HepG2 (cell line): ENCODE measurements at regions not wholly inside any gene's neighbourhood (a gene's known extent, or its start where the extent isn't known, plus 50 kb on each side); places are given as distances from the start of the nearest gene placed in this dataset.

Source experiments
- ATAC-seq: fragments of 200-7000 bp; cut with Tn5 transposase; 3 replicates; pipeline ENCODE4 v1.9.1; 2020; ENCODE audit warnings: mild to moderate bottlenecking, moderate library complexity
- BruUV-seq: library from RNA; stranded (reverse); fragments of 400-500 nt; replicated peaks from 2 replicates; lab custom pipeline; 2021; lab: Mats Ljungman, UMichigan
- CTCF ChIA-PET: fragments of 300-600 bp; formaldehyde crosslinking; extraction: SDS; loops from one replicate; lab custom pipeline; 2021; ENCODE audit warnings: low total read pairs, inconsistent platforms, low intra/inter-chr PET ratio; lab: Yijun Ruan, JAX
- POLR2A ChIA-PET: fragments of 350-600 bp; sonication (Branson Sonifier 250); formaldehyde crosslinking; loops from one replicate; lab custom pipeline; 2020; ENCODE audit warnings: antibody characterized with exemption, inconsistent platforms; lab: Yijun Ruan, JAX
- DNase-seq: peaks from one replicate; pipeline ENCODE4 v3.0.0-alpha.2; 2015; ENCODE audit warnings: low spot score
- FAIRE-seq: peaks from 3 replicates; lab custom pipeline; 2011; peaks lifted over from hg19 to GRCh38; lab: Jason Lieb, UNC
- H2AFZ ChIP-seq: one replicate; pipeline ENCODE4 v1.6.1; 2011; ENCODE audit warnings: low read length, inconsistent platforms
- H3K27ac ChIP-seq: fragments of 300-600 bp; 3 replicates; pipeline ENCODE4 v1.8.0; 2011; ENCODE audit warnings: mixed run types, mild to moderate bottlenecking, mixed read lengths, low read length, inconsistent platforms; ENCODE audit not compliant: insufficient read depth; ENCODE audit errors: extremely low read length
- H3K27me3 ChIP-seq, 2 experiments: fragments of 200-600 bp in 1 of 2; 2 replicates in 1 of 2; 3 replicates in 1 of 2; pipeline versions ENCODE4 v1.6.0 to v1.8.0; 2011; ENCODE audit warnings: low read length in 2 of 2, mild to moderate bottlenecking in 2 of 2, moderate library complexity in 2 of 2, inconsistent platforms in 1 of 2; ENCODE audit not compliant: insufficient read depth in 2 of 2, control insufficient read depth in 1 of 2
- H3K36me3 ChIP-seq, 2 experiments: fragments of 200-600 bp in 1 of 2; replicated peaks in 1 of 2; 2 replicates in 1 of 2; 3 replicates in 1 of 2; pipeline versions ENCODE4 v1.5.1 to v1.8.0; 2011; ENCODE audit warnings: low read length in 2 of 2, inconsistent platforms in 1 of 2; ENCODE audit not compliant: insufficient read depth in 2 of 2, control insufficient read depth in 1 of 2
- H3K4me1 ChIP-seq: 2 replicates; pipeline ENCODE4 v1.5.1; 2012; ENCODE audit warnings: low read length, inconsistent platforms; ENCODE audit not compliant: insufficient read depth
- H3K4me2 ChIP-seq: 2 replicates; pipeline ENCODE4 v1.6.0; 2011; ENCODE audit warnings: low read depth, low read length, inconsistent platforms
- H3K4me3 ChIP-seq, 3 experiments: fragments of 200-600 bp in 1 of 3; sonication (generic), shearing (Covaris generic) in 1 of 3; replicated peaks in 1 of 3; 2 replicates each; pipeline ENCODE4 v1.5.1; 2011 to 2016; ENCODE audit warnings: low read length in 3 of 3, inconsistent platforms in 2 of 3, low read depth in 2 of 3, mild to moderate bottlenecking in 2 of 3, control low read depth in 1 of 3, mixed read lengths in 1 of 3; ENCODE audit not compliant: insufficient read depth in 1 of 3
- H3K79me2 ChIP-seq: one replicate; pipeline ENCODE4 v1.6.1; 2011; ENCODE audit warnings: low read length, inconsistent platforms; ENCODE audit not compliant: insufficient read depth
- H3K9ac ChIP-seq: 2 replicates; pipeline ENCODE4 v1.6.0; 2011; ENCODE audit warnings: mild to moderate bottlenecking, low read depth, low read length, inconsistent platforms; ENCODE audit not compliant: insufficient read depth
- H3K9me3 ChIP-seq: 2 replicates; pipeline ENCODE4 v1.5.1; 2012; ENCODE audit warnings: mild to moderate bottlenecking, low read length
- H4K20me1 ChIP-seq: 2 replicates; pipeline ENCODE4 v1.6.0; 2011; ENCODE audit warnings: inconsistent platforms, mild to moderate bottlenecking, low read length, moderate library complexity; ENCODE audit not compliant: insufficient read depth
- ETV5 ChIP-seq: IDR thresholded peaks from 2 replicates; pipeline ENCODE4 v1.6.1; 2018; ENCODE audit warnings: missing biosample characterization, missing genetic modification reagents, inconsistent platforms, borderline replicate concordance
- HHEX ChIP-seq: IDR thresholded peaks from 2 replicates; pipeline ENCODE4 v1.6.1; 2016; ENCODE audit warnings: control low read depth
- SIX4 ChIP-seq: sonication (generic); formaldehyde crosslinking; IDR thresholded peaks from 2 replicates; pipeline ENCODE4 v1.4.0; 2020; ENCODE audit warnings: missing genetic modification reagents
- TCF12 ChIP-seq, 2 experiments: fragments of 450-650 bp in 1 of 2; sonication (generic) in 1 of 2; formaldehyde crosslinking in 1 of 2; IDR thresholded peaks; 2 replicates each; pipeline versions ENCODE4 v1.6.1 to v1.8.0; 2017 to 2022; ENCODE audit warnings: antibody characterized with exemption in 1 of 2, mild to moderate bottlenecking in 1 of 2, missing genetic modification reagents in 1 of 2, moderate library complexity in 1 of 2
- WGBS: methylation state at CpG from one replicate; pipeline ENCODE4 v1.1.6; 2017; ENCODE audit warnings: low lambda C conversion rate; 5-methylcytosine and 5-hydroxymethylcytosine counted together
- in situ Hi-C: cut with HindIII; loops from 2 replicates; pipeline ENCODE4 v1.10.0; 2017; ENCODE audit warnings: low pct_unique_long_range_greater_than_20kb; ENCODE audit not compliant: extremely low pct_ligation_motif_present
- intact Hi-C: fragments of 100-400 bp; cut with micrococcal nuclease; formaldehyde crosslinking; loops from one replicate; pipeline ENCODE4 v1.10.0; 2022; ENCODE audit not compliant: unreplicated experiment

DNA sequence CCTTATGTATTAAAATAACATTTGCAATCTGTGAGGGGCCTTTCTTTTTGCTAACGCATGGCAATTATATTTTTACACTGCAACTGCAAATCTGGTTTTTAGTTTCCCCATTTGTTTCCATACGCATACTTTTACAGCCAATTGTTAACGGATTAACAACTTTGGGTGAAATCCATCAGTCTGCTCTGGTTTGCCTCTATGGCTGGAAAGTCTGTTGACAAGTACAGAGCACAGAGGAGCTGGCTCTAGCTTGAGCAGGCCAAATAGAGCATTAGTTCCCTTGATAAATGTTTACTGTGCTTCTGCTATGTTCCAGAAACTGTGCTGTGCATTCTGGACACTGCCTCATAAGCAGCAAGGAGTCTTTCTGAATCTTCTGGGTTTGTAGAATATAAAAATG lies 400.4 kb upstream of the KIF2A start:
- CTCF ChIA-PET = no interaction called here
- TF ChIP-seq ETV5 = no peak
- H3K4me2 ChIP-seq = no peak overlapping the region
- ATAC-seq (no peak), FAIRE-seq (no peak), DNase-seq (no peak)
- no peaks in the 10 kb centered on the region for H3K4me1 ChIP-seq
- H3K36me3 ChIP-seq = no peaks in the 10 kb centered on the region
- intact Hi-C loops (no loop called here), in situ Hi-C loops (no loop called here)
- no peak overlapping the region for H2AFZ ChIP-seq
- H3K4me3 ChIP-seq = no peak overlapping the region
- 33% methylated on average over 3 of the region's 3 CpGs for WGBS
- no peak overlapping the region for H3K9ac ChIP-seq
- H3K9me3 ChIP-seq = no peaks in the 10 kb centered on the region
- POLR2A ChIA-PET = no interaction called here
- H3K27me3 ChIP-seq = no peaks in the 10 kb centered on the region
- no TSS peak for BruUV-seq
- H3K27ac ChIP-seq = no peak overlapping the region
- H3K79me2 ChIP-seq = no peaks in the 10 kb centered on the region
- no peaks in the 10 kb centered on the region for H4K20me1 ChIP-seq

DNA sequence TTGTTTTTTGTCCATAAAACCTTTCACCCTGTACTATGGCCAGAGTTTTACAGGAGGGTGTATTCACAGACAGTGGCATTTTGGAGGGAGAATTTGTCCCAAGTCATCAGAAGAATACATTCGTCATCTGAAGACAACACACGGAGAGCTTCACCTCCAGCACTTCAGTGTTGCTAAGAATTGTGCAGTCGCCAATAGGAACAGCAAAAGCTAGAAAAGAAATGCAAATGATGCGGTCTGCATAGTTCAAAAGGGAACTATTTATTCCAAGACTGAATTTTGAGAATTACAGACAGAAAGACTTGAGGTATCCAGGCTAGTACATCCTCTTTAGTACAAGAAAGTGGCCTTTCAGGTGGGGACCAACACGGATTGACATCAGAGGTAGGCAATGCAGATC lies 399.2 kb upstream of the KIF2A start:
- CTCF ChIA-PET = no interaction called here
- no peak overlapping the region for H3K9ac ChIP-seq
- no peaks in the 10 kb centered on the region for H3K9me3 ChIP-seq
- H2AFZ ChIP-seq = no peak overlapping the region
- no peak for FAIRE-seq
- in situ Hi-C loops = no loop called here
- no peak overlapping the region for H3K4me3 ChIP-seq
- no peak overlapping the region for H3K4me2 ChIP-seq
- no peak for ATAC-seq
- no peaks in the 10 kb centered on the region for H3K79me2 ChIP-seq
- no peak for DNase-seq
- no peaks in the 10 kb centered on the region for H3K36me3 ChIP-seq
- TF ChIP-seq SIX4 (CRISPR knock-in tag) (no peak), TCF12 (IDR thresholded peaks at IDR 0.05) (no peak), TCF12 (CRISPR knock-in tag; IDR thresholded peaks at IDR 0.05) (no peak), HHEX (no peak)
- TF ChIP-seq, all 625 proteins: peak for 0
- BruUV-seq = no TSS peak
- Histone ChIP-seq H3K4me1 (no peaks in the 10 kb centered on the region), H4K20me1 (no peaks in the 10 kb centered on the region), H3K27ac (no peak overlapping the region), H3K27me3 (no peaks in the 10 kb centered on the region)
- intact Hi-C loops = no loop called here
- WGBS = 1% methylated on average over 5 of the region's 5 CpGs
- POLR2A ChIA-PET = no interaction called here
